Activated T-helper 1 cell treated with anti-CD3 and anti-CD28 coated beads, Interleukin-2, amount 50 U/mL, for 16 hours (primary cell): ENCODE measurements at regions not wholly inside any gene's neighbourhood (a gene's known extent, or its start where the extent isn't known, plus 50 kb on each side); places are given as distances from the start of the nearest gene placed in this dataset.

Experiments
- DNase-seq, 2 donors: peaks; one replicate each; pipeline ENCODE4 v3.0.0-alpha.2; 2020; ENCODE audit warnings: low read depth in 1 of 2, low spot score in 1 of 2

DNA sequence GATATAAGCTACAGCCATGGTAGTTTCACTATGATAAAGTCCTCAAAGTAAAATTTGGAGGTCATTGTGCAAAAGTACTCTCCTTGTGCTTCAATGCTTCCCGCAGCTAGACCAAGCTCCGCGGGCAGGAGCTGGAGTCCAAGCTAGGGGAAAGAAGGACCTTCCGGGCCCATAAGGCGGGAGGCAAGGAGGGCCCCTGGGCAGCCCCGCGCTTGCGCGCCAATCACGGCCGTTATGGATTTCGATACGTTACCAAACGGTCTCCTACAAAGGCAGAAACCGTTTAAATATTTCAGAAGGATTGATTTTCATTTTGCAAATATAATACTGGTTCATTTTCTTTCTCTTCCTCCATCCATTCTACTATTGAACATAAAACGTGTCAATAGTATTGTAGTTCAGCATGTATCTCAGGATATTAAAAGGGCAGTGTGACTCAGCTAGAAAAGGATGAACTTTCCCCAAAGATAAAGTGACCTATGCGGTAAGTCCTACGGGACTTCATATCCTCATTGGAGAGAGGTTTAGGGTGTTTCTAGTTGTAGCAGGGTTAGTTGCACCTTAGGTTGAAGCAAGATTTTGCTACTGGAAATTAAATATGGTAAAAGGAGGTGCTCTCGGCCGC, 128.0 kb downstream of the KIF20B start:
- no peak for DNase-seq

DNA sequence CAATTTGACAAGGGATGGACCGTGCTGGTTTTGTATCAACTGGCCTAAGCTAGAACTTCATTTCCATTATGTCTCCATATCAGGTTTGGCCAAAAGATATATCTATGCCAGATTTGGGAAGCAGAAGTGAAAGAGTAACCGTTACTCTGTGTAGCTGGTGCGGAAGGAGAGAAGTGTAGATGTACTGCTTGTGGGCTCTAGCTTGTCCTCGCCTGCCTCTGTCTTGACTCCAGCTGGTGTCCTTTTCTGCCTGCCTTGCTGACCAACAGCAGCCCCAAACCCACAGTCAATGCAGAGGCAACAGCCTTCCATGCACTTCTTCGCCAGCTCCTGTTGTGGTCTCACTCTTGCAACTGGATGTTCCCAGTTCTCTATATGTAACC, 128.5 kb downstream of the KIF20B start:
- DNase-seq, result no peak

DNA sequence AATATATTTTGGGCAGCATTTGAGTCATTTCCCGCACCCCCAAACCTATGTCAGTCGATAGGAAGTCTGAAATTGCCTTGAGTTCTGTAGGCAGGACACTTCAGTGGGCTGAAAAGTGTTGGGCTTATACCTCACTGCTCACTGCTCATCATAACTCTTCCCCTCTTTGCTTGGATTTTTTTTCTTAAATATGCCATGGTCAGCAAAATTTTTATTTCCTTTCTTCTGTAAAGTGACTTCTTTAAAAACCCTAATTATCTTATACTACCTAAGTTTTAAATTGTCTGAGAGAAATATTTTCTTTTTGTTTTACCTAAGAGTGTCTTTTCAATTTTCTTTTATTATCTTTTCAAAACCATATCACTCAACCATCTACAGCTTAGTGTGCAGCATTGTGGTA, 129.2 kb downstream of the KIF20B start:
- DNase-seq, result no peak

DNA sequence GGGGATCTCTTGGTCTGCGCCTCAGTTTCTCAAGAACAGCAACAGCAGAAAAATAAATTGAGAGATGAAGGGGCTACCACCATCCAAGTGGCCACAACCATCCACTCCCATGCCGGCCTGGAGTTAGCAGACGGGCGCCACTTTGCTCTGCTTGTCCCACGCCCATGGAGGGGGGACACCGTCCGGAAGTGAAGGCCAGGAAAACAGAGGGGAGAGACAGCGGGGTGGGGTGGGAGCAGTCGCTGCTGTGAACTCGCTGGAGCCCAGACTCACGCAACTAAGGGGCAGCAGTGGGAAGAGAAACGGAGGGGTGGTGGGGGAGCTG, 135.4 kb downstream of the KIF20B start:
- no peak for DNase-seq

DNA sequence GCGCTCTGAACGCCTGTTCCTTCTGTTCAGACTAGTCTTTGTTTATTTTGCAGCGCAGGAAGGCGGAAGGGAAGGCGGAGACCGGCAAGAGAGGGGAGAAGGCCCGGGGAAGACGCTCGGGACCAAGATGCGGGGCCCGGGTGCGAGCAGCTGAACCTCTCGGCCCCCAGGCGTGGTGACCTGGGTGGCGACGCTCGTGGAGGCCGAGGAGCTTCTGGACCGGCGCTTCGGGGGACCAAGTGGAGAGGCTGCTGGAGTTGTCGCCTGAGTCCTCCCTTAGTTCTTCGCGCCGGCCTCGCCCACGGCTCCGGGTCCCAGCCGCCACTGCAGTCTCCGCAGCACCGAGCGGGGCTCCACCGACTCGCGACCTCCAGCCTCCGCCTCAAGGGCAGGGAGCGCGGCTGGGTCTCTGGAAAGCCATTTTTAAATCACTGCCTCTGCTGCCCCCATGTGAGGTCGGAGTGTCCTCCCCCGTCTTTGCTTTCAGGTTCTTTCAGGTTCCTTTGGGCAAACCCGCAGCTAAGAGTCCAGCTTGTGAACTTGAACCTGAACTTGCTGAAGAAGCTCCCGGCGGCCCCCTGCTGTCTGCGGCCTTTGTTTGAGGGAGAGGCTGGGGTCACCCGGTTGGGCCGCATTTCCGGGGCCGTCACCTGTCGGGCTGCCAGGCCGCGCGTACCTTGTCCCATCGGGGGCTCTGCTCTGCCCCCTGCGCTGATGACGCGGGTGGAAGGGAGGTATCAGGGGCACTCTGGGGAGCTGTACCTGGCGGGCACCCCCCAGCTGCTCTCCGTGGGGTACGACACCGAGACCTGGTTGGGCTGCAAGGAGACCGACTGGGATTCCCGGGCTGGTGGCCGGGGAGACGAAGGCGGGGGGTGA, 136.0 kb downstream of the KIF20B start:
- peak; percentile 12 to 15 for DNase-seq

DNA sequence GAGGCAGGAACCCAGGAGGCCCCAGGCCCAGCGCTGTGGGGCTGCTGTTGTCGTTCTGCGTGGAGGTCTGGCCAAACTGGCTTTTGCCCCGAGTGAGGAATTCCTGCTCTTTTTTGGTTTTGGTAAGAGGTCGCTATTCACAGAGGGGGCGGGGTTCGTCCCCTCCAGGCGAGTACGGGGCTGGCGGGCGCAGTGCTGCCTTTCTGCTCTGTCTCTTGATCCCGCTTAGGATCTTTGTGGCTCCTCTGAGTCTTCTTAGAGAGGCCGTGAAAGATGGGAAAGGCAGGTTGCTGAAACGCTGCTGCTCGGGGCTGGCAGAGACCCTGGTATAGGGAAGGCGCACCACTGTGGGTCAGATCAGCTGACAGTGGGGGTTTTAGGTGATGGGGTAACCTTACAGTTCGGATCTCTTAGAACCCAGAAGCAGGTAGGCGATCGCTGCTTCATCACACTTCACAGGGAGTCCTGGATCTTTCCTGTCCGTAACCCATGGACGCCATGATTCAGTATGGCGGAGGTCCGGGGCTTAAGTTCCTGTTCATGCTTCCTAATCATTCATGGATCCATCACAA, 136.7 kb downstream of the KIF20B start:
- DNase-seq, result no peak

DNA sequence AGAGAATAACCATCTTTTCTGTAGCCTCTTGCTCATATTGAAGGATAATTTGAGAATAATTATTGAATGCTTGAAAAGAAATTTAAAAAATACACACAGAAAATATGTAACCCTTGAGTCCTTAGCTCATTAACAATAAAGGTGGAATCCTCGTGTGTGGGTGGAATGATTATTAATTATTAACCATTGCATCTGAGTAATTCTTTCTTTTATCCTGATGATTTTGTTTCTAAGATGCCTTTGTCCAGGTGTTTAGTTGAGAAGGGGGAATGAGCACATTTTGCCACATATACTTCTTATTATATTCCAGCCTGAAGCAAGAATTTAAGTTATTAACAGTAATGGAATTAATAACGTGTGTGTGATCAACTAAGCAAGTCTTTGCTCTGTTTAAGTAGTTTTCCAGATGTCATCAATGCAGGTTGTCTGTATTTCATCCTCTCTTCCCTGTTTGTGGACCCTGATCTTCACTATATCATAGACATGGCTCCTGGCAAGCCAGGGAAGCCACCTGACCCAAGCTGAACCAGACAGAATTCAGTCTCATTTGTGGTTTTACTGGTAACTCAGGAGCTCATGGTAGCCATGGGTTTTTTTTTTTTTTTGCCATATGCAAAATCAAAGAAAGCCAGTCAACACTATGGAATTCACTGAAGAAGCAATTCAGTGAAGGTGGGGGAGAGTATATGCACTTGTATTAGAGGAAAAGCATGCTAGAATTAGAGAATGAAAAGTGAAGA, 144.3 kb downstream of the KIF20B start:
- DNase-seq, result no peak

DNA sequence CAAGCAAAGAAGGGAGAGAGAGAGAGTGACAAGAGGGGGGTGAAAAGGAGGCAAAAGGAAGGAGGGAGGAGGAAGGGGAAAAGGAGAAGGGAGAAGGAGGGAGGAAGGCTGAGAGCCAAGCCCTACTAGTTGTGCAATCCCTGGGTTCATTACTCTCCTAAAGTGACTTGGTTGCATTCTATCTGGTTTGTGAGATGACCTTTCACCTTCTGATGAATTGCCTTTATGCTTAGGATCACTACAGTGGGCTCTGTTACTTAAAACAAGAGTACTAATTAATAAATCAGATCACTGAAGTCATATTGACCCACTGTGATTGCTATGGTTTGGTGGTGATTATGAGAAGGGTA, 144.9 kb downstream of the KIF20B start:
- no peak for DNase-seq

DNA sequence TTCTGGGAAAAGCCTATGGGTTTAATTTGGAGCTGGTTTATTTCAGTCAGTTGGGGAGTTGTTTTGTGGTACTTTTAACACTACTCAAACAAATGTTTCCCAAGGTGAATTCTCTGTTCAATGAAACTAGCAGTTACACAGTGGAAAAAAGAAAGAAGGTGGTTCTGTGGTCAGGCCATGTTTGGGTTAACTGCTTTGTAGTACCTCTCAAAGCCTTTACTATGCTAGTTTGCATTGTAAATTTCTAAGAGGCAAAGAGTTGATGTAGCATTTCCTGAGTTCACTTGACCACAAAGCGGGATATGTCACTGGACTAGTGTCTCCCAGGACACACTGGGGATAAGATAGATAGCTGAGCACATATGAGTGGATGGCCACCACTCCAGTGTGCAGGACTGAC, 145.4 kb downstream of the KIF20B start:
- DNase-seq, result no peak

DNA sequence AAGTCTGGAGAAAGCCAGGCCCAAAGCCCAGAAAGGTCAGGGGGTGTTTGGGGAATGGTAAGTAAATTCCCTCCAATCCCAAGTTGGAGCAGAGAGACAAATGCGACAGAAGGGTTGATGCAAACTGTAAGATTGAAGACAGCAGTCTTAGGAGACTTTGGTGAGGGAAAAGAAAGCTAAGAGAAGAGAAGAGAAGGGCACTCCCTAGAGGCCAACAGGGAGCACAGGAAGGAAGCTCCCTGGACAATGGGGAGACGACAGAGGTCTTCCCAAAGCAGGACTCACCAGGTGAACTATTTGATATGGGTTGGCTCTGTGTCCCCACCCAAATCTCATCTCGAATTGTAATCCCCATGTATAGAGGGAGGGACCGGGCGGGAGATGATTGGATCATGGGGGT, 151.5 kb downstream of the KIF20B start:
- DNase-seq, result no peak

DNA sequence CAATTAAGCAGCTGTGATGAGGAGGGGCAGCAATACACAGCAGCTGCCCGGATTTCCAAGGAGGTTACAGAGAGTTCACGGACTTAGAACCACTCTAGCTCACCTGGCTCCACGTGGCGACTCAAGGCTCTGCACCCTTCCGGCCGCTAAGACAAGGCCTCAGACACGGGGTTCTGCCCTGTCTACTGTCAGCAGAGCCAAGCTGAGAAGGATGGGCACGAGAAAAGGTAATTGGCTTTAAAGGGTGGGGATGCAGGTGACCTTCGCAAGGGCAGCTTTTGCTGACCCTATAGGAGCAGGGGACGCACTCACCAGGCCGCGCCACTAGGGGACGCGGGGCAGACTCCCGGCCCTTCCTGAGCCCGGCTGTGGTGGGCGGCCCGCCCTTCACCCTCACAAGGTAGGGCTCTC, 152.4 kb downstream of the KIF20B start:
- DNase-seq, result no peak

DNA sequence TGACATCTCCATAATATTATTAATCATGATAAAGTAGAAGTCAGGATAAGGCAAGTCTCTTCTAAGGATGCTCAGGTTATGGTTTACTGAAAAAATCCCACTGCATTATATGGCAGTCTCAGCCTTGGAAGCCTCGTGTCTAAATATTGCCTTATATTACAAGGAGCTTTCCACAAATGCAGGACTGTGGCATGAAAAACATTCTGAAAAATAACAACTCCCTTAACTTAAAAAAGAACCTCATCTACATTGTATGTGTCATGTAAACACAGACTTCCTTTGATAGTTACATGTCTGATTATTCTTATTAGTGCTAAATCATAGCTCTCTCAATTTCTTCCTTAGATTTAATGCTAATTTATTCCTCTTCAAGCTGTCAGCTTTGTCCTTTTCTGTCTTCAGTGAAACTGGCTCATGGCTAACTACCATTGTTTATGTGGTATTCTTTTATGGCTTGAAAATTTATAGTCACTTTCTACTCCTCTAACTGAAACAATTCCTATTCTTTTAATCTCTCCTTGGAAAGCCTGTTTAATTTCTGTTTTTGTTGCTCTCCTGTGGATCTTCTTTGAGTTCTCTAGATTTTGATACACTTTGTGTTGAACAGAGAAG, 156.1 kb downstream of the KIF20B start:
- no peak for DNase-seq

DNA sequence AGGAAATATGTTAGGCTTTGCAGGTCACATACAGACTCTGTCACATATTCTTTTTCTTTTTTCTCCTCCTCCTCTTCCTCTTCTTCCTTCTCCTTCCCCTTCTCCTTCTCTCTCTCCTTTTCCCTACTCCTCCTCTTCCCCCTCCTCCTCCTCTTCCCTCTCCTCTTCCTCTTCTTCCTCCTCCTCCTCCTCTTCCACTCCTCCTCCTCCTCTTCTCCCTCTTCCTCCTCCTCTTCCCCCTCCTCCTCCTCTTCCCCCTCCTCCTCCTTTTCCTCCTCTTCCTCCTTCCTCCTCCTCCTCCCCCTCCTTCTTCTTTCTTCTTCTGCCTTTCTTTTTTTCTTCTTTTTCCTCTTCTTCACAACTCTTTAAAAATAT, 159.8 kb downstream of the KIF20B start:
- no peak for DNase-seq

DNA sequence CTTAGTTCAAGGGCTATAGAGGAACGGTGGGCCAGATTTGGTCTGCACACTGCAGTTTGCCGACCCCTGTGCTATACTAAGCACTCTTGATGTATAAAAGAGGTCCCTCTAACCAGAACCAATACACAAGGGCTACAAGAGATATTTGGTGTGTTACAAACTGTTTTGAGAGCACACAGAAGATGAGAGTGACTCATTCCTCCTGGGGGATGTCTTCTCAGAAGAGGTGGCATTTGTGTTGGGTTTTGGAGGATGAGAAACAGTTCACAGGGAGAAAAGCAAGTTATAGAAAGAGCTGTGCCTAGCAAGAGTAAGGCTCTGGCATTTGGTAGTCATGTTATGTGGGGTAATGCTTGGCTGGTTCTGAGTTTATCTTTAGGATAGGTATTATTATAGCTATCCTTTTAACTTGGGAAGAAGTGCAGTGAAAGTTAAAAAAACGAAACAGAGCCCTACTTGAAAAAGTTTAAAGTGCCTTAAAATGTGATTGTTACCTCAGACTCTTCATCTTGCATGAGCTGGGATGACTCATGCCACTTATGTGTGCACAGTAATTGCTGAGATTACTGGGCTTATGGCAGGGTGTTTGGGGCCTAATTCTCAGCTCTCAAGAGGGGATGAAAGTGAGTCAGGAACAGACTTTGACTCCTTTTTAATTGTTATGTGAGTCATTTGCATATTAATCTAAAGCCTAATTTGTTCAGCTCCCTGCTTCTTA, 160.4 kb downstream of the KIF20B start:
- no peak for DNase-seq

DNA sequence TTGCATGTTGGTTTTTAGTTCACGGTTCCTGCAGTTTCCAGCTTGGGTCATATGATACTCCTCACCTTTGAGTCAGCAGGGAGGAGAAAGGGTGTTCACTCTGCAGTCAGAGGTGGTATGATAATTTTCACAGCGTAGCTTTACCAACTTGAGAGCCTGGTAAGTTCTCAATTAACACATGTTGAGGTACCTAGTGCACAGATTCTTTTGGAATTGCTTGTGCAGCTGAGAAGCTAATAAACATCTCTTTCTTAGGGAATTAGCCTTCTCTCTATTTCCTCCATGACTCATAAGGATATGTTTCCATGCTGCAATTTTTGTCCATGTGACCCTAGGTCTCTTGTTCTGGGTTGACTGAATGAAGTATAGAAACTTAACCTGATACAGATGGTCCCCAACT, 166.6 kb downstream of the KIF20B start:
- DNase-seq, result no peak

DNA sequence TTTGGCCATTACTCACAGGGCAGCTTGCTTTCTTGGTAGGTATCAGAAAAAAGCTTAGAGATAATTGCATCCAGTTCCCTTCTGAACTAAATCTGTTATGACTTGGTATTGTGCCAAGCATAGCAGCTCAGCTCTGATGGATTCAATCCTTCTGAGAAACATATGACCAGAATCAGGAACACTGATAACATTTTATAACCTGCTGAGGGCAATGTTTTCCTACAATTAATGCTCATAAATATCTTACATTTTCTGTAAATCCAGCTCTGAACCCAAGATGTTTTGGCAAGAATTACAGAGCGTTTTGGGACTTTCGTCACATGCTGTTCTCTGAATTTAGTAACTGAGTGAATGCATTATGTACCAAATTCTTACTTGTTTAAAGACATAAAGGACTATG, 167.8 kb downstream of the KIF20B start:
- no peak for DNase-seq

DNA sequence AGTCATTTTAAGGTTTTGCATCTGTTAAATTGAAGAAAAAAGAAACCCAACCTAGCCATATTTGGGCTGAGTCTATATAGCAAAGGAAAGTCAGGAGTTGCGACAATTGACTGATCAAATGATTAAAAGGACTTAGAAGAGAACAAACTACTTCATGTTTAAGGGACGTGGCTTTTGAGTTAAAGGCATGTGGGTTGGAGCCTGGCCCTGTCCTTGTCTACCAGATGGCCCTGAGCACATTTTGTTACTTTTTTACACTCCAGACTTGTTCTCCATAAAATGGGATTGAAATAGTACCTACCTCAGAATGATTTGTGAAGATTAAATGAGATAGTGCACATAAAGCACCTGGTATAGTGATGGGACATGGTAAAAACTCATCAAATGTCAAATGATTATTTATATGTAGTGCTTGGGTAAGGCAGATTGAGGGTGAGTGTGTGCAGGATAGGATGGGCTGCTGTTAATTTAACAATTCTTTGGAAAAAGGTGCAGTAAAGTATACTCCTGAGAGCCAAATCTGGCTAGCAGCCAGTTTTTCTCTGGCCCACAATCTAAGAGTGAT, 168.3 kb downstream of the KIF20B start:
- DNase-seq, result no peak

DNA sequence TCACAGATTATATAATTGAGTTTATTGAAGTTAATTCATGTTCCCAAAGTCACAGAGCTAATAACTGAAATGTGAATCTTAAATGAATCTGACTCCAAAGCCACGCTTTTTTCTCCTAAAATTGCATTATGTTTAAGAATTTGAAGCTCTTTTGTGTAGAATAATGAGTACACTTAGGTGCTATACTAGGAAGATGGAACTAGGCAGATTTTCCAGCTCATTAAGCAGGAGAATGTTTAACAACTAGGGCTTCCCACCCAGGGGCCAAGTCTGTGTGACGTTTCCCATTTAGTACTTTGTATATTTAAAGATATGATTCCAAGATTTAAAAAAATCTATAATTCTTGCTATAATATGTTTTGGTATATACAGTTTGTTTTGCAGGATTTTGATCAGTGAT, 169.5 kb downstream of the KIF20B start:
- no peak for DNase-seq

DNA sequence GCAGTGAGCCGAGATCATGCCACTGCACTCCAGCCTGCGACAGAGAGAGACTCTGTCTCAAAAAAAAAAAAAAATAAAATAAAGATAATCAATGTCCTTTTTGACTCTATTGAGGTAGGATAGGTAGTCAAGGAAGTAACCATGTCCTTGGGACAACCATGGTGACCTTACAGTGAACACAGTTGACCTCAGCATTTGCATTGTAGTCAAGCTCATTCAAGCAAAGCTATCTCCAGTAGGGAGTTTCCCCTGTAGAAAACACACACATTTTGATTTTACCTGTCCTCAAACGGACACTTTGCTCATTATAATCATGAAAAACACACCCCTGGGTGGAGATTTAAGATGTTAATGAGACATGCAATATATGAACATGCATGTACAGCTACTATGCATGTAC, 171.7 kb downstream of the KIF20B start:
- no peak for DNase-seq

DNA sequence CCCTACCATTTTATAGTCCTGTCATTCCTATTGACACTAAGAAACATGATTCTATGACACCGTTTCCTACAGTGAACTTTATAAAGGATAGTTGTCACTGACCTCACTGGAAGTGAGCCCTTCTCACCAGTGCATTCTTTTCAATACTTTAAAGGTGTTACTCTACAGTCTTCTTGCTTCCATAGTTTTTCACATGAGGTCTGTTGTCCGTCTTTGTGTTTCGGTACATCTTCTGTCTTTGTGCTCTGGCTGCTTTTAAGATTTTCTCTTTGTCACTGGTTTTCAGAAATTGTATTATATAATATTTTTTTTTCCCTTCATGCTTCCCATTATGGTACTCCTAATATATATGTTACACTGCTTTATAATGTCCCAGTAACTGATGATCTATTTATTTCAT, 174.2 kb downstream of the KIF20B start:
- no peak for DNase-seq

DNA sequence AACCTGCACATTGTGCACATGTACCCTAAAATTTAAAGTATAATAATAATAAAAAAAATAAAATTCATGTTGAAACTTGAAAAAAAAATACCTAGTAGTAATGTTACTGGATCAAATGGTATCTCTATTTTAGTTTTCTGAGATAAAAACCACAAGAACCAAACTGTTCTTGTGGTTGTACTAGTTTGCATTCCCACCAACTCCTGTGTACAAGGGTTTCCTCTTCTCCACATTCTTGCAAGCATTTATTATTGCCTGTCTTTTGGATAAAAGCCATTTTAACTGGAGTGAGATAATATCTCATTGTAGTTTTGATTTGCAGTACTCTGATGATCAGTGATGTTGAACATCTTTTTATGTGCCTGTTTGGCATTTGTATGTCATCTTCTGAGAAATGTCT, 177.7 kb downstream of the KIF20B start:
- no peak for DNase-seq
